ENCODE measurements at regions not wholly inside any gene's neighbourhood (a gene's known extent, or its start where the extent isn't known, plus 50 kb on each side); places are given as distances from the start of the nearest gene placed in this dataset.
A peak's percentile ranks its signal among the peaks of the same experiment; 100 is the strongest.

DNA sequence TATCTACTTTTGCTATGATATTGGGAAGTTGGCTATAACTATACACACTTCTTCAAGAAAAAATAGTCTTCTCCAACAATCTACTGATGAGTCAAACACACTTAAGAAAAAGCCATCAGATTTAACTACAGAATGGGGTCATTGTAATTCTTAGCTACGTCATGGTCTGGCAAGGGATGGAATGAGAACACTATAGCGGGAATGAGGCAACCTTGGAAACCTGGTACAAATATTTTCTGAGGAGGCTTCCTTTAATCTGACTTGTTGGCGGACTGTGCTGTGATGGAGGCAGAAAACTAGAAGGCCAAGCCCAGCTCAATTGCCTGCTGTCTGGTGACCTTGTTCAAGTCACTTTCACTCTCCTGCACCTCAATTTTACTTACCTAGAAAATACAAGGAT lies 586.8 kb upstream of the JAG1 start:
- Histone ChIP-seq H3K4me3 (ENCODE audit: low read length) (no peak overlapping the region), H3K27me3 (ENCODE audit: control insufficient read depth, insufficient read depth) (no peaks in the 10 kb centered on the region), H3K27ac (ENCODE audit: low read length) (no peak overlapping the region), H3K4me1 (ENCODE audit: control insufficient read depth, insufficient read depth, low read length) (no peaks in the 10 kb centered on the region), H3K9me3 (ENCODE audit: control insufficient read depth, low read length) (no peaks in the 10 kb centered on the region)
- no peak for ATAC-seq
- no peak for DNase-seq
- intact Hi-C loops (cut with DNase I), result loop anchor here in 1 of 4 donors (10.0 kb wide), 1 partner anchor 56 kb away; no protein-coding TSS in a partner anchor
- 86% methylated on average over 3 of the region's 3 CpGs for WGBS

DNA sequence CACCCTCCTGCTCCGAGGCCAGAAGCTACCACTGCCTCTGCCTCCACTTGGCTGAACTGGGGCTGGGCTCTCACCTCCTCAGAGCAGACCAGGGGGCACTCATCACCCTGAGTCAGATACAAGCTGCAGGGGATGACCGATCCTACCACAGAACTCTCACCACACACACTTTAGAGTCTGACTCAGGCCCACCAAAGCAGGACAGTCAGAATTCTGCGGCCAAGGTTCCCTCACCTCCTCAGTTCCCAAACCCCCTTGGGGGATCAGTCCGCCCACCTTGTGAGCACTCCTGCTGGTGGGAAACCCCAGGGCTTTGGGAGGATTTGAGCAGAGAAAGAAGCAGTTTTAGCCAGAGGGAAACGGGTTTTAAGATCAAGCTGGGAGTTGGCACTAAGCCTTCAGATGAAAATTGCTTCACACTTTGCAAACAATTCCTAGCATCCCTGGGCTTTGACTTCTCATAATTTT lies 587.8 kb upstream of the JAG1 start:
- intact Hi-C loops (cut with DNase I), result loop anchor here in 1 of 4 donors (10.0 kb wide), 1 partner anchor 57 kb away; no protein-coding TSS in a partner anchor
- H3K4me3 ChIP-seq (ENCODE audit: low read length), result no peak overlapping the region
- ATAC-seq, result no peak

DNA sequence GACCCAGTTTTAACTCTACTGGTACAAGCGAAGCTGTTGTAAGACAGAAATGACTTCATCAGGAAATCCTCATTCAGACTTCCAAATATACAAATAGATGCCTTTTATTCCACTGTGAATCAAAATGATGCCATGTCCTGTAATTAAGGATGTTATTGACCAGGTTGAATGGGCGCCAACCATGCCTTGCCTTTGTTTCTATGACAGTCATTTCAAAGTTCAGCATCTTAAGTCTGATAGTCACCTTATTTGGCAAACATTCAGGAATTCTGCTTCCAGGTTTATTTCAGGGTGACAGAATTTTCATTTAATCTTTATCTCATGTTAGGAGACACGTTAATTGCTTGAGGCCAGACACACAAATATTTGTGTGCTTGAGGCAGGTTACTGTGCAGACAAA lies 592.8 kb upstream of the JAG1 start:
- ATAC-seq (no peak), DNase-seq (no peak)
- no peaks in the 10 kb centered on the region for H3K27me3 ChIP-seq (ENCODE audit: control insufficient read depth, insufficient read depth)
- peaks cover 11% of the 10 kb centered on the region for H3K4me1 ChIP-seq (ENCODE audit: control insufficient read depth, insufficient read depth, low read length)
- intact Hi-C loops (cut with DNase I), result loop anchor here in 1 of 4 donors (10.0 kb wide), 1 partner anchor 62 kb away; no protein-coding TSS in a partner anchor
- H3K4me3 ChIP-seq (ENCODE audit: low read length), result no peak overlapping the region
- 57% methylated on average over 3 of the region's 3 CpGs for WGBS
- no peaks in the 10 kb centered on the region for H3K9me3 ChIP-seq (ENCODE audit: control insufficient read depth, low read length)
- no peak overlapping the region for H3K27ac ChIP-seq (ENCODE audit: low read length)

More for the DNA sequence above, 587.8 kb upstream of the JAG1 start:
- Histone ChIP-seq H3K9me3 (ENCODE audit: control insufficient read depth, low read length) (no peaks in the 10 kb centered on the region), H3K27me3 (ENCODE audit: control insufficient read depth, insufficient read depth) (no peaks in the 10 kb centered on the region), H3K27ac (ENCODE audit: low read length) (no peak overlapping the region), H3K4me1 (ENCODE audit: control insufficient read depth, insufficient read depth, low read length) (no peaks in the 10 kb centered on the region)
- WGBS, result 65% methylated on average over 5 of the region's 5 CpGs
- DNase-seq, result no peak

GRCh38 chr20:11267131-11267761 lies 593.4 kb upstream of the JAG1 start:
- Histone ChIP-seq H3K4me1 (ENCODE audit: control insufficient read depth, insufficient read depth, low read length) (peaks cover 11% of the 10 kb centered on the region), H3K4me3 (ENCODE audit: low read length) (no peak overlapping the region), H3K9me3 (ENCODE audit: control insufficient read depth, low read length) (no peaks in the 10 kb centered on the region), H3K27me3 (ENCODE audit: control insufficient read depth, insufficient read depth) (no peaks in the 10 kb centered on the region), H3K27ac (ENCODE audit: low read length) (peak overlapping the region; percentile 44)
- intact Hi-C loops (cut with DNase I), result loop anchor here in 1 of 4 donors (10.0 kb wide), 1 partner anchor 62 kb away; no protein-coding TSS in a partner anchor
- DNase-seq (peak; percentile 46 to 60 (median 48)), ATAC-seq (peak; percentile 89 to 97)
- 16% methylated on average over 5 of the region's 5 CpGs for WGBS

DNA sequence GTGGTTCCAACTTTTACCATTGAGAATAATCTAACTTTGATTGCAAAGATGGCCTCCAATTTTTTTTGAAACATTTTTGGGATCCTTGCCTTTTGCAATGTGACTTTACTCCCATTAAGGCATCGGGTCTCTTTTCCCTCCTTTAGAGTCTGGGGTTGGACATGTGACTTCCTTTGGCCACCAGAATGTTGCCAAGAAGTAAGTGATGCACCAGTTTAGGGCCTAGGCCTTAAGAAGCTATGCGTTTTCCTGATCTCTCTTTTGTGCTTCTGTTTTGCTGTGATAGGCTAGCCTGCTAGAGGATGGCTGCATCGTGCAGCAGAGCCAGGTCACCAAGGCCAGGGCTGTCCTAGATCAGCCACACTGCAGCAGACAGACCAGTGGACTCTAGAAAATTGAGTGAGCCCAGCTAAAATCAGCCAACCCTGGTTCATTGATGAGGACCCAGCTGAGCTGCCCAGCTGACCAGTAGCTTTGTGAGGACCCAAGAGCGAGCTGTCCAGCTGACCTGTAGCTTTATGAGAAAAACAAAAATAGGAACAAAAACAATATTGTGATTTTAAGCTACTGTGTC lies 594.0 kb upstream of the JAG1 start:
- no peaks in the 10 kb centered on the region for H3K9me3 ChIP-seq (ENCODE audit: control insufficient read depth, low read length)
- 60% methylated on average over 4 of the region's 4 CpGs for WGBS
- H3K27ac ChIP-seq (ENCODE audit: low read length), result peak overlapping the region; percentile 66
- peaks cover 11% of the 10 kb centered on the region for H3K4me1 ChIP-seq (ENCODE audit: control insufficient read depth, insufficient read depth, low read length)
- no peaks in the 10 kb centered on the region for H3K27me3 ChIP-seq (ENCODE audit: control insufficient read depth, insufficient read depth)
- ATAC-seq (peak in 1 of 2 donors; percentile 8), DNase-seq (no peak)
- intact Hi-C loops (cut with DNase I), result loop anchor here in 1 of 4 donors (10.0 kb wide), 1 partner anchor 63 kb away; no protein-coding TSS in a partner anchor
- no peak overlapping the region for H3K4me3 ChIP-seq (ENCODE audit: low read length)

DNA sequence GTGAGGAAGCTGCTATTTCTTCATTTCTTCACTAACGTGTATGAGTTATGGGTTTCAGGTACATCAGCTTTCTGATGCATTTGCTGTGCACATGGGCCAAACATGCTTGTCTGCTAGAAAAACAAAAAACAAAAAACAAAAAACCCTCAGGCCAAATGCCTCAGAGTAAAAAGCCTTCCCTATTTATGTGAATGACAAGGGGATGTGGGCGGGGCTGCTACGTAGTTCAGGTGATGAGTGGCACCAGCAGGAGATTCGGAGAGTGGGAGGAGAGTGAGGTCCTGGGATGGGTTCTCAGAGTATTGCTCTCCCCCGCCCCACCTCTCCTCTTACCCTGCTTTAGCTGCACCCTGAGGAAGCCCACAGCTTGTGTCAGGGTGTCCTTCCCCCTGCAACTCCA lies 596.8 kb upstream of the JAG1 start:
- Histone ChIP-seq H3K4me3 (ENCODE audit: low read length) (no peak overlapping the region), H3K27me3 (ENCODE audit: control insufficient read depth, insufficient read depth) (no peaks in the 10 kb centered on the region), H3K27ac (ENCODE audit: low read length) (no peak overlapping the region), H3K4me1 (ENCODE audit: control insufficient read depth, insufficient read depth, low read length) (peaks cover 11% of the 10 kb centered on the region), H3K9me3 (ENCODE audit: control insufficient read depth, low read length) (no peaks in the 10 kb centered on the region)
- ATAC-seq (no peak), DNase-seq (peak in 1 of 3 donors; percentile 19)
- 82% methylated on average over 5 of the region's 5 CpGs for WGBS
- intact Hi-C loops (cut with DNase I), result loop anchor here (5.0 to 10.0 kb wide), 5 partner anchors 596 to 796 kb away; partner anchors contain the start of gene JAG1 (in 3 of the 4)

DNA sequence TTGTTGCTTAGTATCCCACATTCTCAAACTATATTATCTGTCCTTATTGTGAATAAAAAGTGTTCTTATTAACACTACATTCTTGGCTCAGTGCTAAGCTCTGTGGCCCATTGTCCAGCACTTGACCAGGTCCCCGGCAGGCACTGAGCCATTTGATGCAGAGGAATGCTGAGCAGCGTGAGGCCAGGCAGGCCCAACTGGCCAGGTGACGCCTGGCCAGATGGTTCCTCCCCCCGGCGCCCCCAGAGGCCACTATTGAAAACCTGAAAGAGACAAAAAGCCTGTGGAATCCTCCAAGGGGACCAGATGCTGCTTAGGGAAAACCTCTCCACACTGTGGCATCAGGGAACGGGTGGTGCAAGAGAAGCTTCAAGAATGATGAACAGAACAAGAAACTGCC lies 597.5 kb upstream of the JAG1 start:
- intact Hi-C loops (cut with DNase I), result loop anchor here (5.0 to 10.0 kb wide), 5 partner anchors 597 to 797 kb away; partner anchors contain the start of gene JAG1 (in 3 of the 4)
- no peak for ATAC-seq
- DNase-seq, result peak in 1 of 3 donors; percentile 11
- no peaks in the 10 kb centered on the region for H3K27me3 ChIP-seq (ENCODE audit: control insufficient read depth, insufficient read depth)
- H3K4me1 ChIP-seq (ENCODE audit: control insufficient read depth, insufficient read depth, low read length), result peaks cover 11% of the 10 kb centered on the region
- no peak overlapping the region for H3K27ac ChIP-seq (ENCODE audit: low read length)
- 66% methylated on average over 6 of the region's 6 CpGs for WGBS
- H3K4me3 ChIP-seq (ENCODE audit: low read length), result no peak overlapping the region
- no peaks in the 10 kb centered on the region for H3K9me3 ChIP-seq (ENCODE audit: control insufficient read depth, low read length)

DNA sequence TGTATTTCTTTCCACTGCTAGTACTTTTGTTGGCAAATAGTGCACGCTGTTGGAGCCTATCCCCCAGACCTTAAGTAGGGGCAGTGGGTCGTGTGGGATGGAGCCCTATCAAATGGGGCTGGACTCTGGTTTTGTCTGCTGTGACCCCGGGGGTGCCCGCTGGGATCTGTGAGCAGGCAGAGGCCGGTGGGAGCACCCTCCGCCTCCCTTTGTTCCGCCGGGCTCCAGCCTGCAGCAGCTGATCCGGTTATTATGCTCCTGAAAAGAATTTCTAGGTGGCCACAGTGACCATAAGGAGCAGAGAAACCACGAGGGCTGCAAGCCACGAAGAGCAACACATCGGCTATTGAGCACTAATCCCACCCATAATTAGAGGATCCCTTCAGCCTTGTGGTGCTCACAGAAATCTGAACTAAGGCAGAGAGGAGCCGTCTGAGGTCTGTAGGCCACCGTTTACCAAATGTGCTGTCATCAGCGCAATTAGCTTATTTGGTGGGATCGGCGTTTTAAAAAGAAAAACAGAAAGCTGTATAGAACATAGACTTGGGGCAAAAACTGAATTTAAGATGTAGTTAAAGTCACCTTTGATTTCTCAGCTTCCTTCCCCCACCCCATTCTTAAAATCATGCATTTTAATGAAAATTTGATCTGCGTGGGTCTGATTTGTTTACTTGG lies 598.3 kb upstream of the JAG1 start:
- H3K4me3 ChIP-seq (ENCODE audit: low read length), result no peak overlapping the region
- H3K4me1 ChIP-seq (ENCODE audit: control insufficient read depth, insufficient read depth, low read length), result peaks cover 11% of the 10 kb centered on the region
- intact Hi-C loops (cut with DNase I), result loop anchor here (5.0 to 10.0 kb wide), 5 partner anchors 597 to 797 kb away; partner anchors contain the start of gene JAG1 (in 3 of the 4)
- ATAC-seq (no peak), DNase-seq (peak in 1 of 3 donors; percentile 37)
- H3K27ac ChIP-seq (ENCODE audit: low read length), result no peak overlapping the region
- no peaks in the 10 kb centered on the region for H3K27me3 ChIP-seq (ENCODE audit: control insufficient read depth, insufficient read depth)
- H3K9me3 ChIP-seq (ENCODE audit: control insufficient read depth, low read length), result no peaks in the 10 kb centered on the region
- WGBS, result 88% methylated on average over 18 of the region's 18 CpGs

DNA sequence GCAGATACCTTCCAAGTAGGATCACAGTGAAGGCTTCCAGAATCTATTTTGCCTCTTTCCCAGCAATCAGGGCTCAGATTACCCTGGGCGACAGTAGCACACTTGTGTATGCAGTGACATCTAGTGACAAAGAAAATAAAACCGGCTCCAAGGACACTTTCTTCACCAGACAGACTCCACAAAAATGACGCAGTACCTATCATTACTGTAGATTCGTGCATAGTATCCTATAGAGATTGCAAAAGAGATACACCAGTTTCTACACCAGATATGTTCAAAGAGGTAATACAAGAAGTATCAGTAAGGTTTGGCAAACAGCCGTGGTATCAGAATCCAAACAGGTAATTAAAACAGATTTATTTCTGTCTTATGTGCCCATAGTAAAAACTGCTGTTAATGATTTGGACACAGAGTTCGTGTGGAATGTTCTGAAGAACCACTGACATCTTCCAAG lies 600.4 kb upstream of the JAG1 start:
- WGBS, result 10% methylated on average over 6 of the region's 6 CpGs
- Histone ChIP-seq H3K27me3 (ENCODE audit: control insufficient read depth, insufficient read depth) (no peaks in the 10 kb centered on the region), H3K9me3 (ENCODE audit: control insufficient read depth, low read length) (no peaks in the 10 kb centered on the region), H3K27ac (ENCODE audit: low read length) (no peak overlapping the region), H3K4me3 (ENCODE audit: low read length) (no peak overlapping the region), H3K4me1 (ENCODE audit: control insufficient read depth, insufficient read depth, low read length) (peaks cover 4% of the 10 kb centered on the region)
- DNase-seq (peak in 1 of 3 donors; percentile 53), ATAC-seq (peak; percentile 88 to 89)
- intact Hi-C loops (cut with DNase I), result loop anchor here (5.0 to 10.0 kb wide), 5 partner anchors 599 to 799 kb away; partner anchors contain the start of gene JAG1 (in 3 of the 4)

DNA sequence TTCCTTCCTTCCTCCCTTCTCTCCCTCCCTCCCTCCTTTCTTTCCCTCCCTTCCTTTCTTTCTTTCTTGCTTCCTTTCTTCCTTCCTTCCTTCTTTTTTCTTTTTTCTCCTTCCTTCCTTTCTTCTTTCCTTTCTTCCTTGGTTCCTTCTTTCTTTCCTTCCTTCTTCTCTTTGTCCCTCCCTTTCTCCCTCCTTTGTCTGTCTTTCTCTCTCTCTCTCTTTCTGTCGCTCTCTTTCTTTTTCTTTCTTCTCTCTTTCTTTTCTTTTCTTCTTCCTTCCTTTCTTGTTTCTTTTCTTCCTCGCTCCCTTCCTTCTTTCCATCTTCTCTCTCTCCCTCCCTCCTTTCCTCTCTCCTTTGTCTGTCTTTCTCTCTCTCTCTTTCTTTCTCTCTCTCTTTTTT lies 601.9 kb upstream of the JAG1 start:
- intact Hi-C loops (cut with DNase I), result loop anchor here (10.0 kb wide), 3 partner anchors 601 to 801 kb away; partner anchors contain the start of gene JAG1 (in 2 of the 4)
- no peak for ATAC-seq
- H3K9me3 ChIP-seq (ENCODE audit: control insufficient read depth, low read length), result no peaks in the 10 kb centered on the region
- peaks cover 1% of the 10 kb centered on the region for H3K4me1 ChIP-seq (ENCODE audit: control insufficient read depth, insufficient read depth, low read length)
- 97% methylated on average over 2 of the region's 2 CpGs for WGBS
- H3K27me3 ChIP-seq (ENCODE audit: control insufficient read depth, insufficient read depth), result no peaks in the 10 kb centered on the region
- no peak overlapping the region for H3K4me3 ChIP-seq (ENCODE audit: low read length)
- H3K27ac ChIP-seq (ENCODE audit: low read length), result no peak overlapping the region
- DNase-seq, result no peak

Data from right cardiac atrium (tissue), 5 donors.